ENCODE measurements at regions not wholly inside any gene's neighbourhood (a gene's known extent, or its start where the extent isn't known, plus 50 kb on each side); places are given as distances from the start of the nearest gene placed in this dataset.

- TF ChIP-seq SUZ12 (IDR thresholded peaks at IDR 0.05; ENCODE audit: extremely low read depth, insufficient read depth, insufficient read length) (no peak), YY1 (IDR thresholded peaks at IDR 0.05; ENCODE audit: insufficient read depth, insufficient read length) (no peak), ZNF274 (IDR thresholded peaks at IDR 0.05; ENCODE audit: low read depth, low read length) (no peak)
- H3K36me3 ChIP-seq (ENCODE audit: insufficient read depth, insufficient read length, low read length), result no peaks in the 10 kb centered on the region
These were observed 75.4 kb upstream of the MAP3K1 start for GRCh38 chr5:56739990-56740389.

GRCh38 chr5:56737951-56738606, 77.3 kb upstream of the MAP3K1 start:
- H3K36me3 ChIP-seq (ENCODE audit: insufficient read depth, insufficient read length, low read length), result no peaks in the 10 kb centered on the region
- TF ChIP-seq ZNF274 (IDR thresholded peaks at IDR 0.05; ENCODE audit: low read depth, low read length) (no peak), SUZ12 (IDR thresholded peaks at IDR 0.05; ENCODE audit: extremely low read depth, insufficient read depth, insufficient read length) (no peak), YY1 (IDR thresholded peaks at IDR 0.05; ENCODE audit: insufficient read depth, insufficient read length) (no peak)
- no peaks in the 10 kb centered on the region for H3K27me3 ChIP-seq (ENCODE audit: insufficient read depth, insufficient read length)
- no peak overlapping the region for H3K9ac ChIP-seq (ENCODE audit: insufficient read length, low read depth)
- H3K9me3 ChIP-seq (ENCODE audit: insufficient read depth, low read length), result no peaks in the 10 kb centered on the region
- peaks cover 3% of the 10 kb centered on the region for H3K4me1 ChIP-seq (ENCODE audit: insufficient read depth, insufficient read length)
- DNase-seq (ENCODE audit: low read depth, low spot score), result no peak
- H3K4me3 ChIP-seq (ENCODE audit: insufficient read length, low read depth), result no peak overlapping the region

More at GRCh38 chr5:56739990-56740389, 75.4 kb upstream of the MAP3K1 start:
- Histone ChIP-seq H3K4me1 (ENCODE audit: insufficient read depth, insufficient read length) (no peaks in the 10 kb centered on the region), H3K9me3 (ENCODE audit: insufficient read depth, low read length) (no peaks in the 10 kb centered on the region), H3K9ac (ENCODE audit: insufficient read length, low read depth) (no peak overlapping the region), H3K27me3 (ENCODE audit: insufficient read depth, insufficient read length) (no peaks in the 10 kb centered on the region), H3K4me3 (ENCODE audit: insufficient read length, low read depth) (no peak overlapping the region)
- no peak for DNase-seq (ENCODE audit: low read depth, low spot score)

- Histone ChIP-seq H3K9ac (ENCODE audit: insufficient read length, low read depth) (no peak overlapping the region), H3K4me3 (ENCODE audit: insufficient read length, low read depth) (no peak overlapping the region), H3K36me3 (ENCODE audit: insufficient read depth, insufficient read length, low read length) (no peaks in the 10 kb centered on the region), H3K27me3 (ENCODE audit: insufficient read depth, insufficient read length) (no peaks in the 10 kb centered on the region), H3K4me1 (ENCODE audit: insufficient read depth, insufficient read length) (peaks cover 6% of the 10 kb centered on the region), H3K9me3 (ENCODE audit: insufficient read depth, low read length) (no peaks in the 10 kb centered on the region)
- TF ChIP-seq SUZ12 (IDR thresholded peaks at IDR 0.05; ENCODE audit: extremely low read depth, insufficient read depth, insufficient read length) (no peak), YY1 (IDR thresholded peaks at IDR 0.05; ENCODE audit: insufficient read depth, insufficient read length) (no peak), ZNF274 (IDR thresholded peaks at IDR 0.05; ENCODE audit: low read depth, low read length) (no peak)
- no peak for DNase-seq (ENCODE audit: low read depth, low spot score)
These were observed 78.2 kb upstream of the MAP3K1 start for GRCh38 chr5:56737002-56737621.

- H3K4me3 ChIP-seq (ENCODE audit: insufficient read length, low read depth), result no peak overlapping the region
- no peak overlapping the region for H3K9ac ChIP-seq (ENCODE audit: insufficient read length, low read depth)
- no peaks in the 10 kb centered on the region for H3K27me3 ChIP-seq (ENCODE audit: insufficient read depth, insufficient read length)
- H3K36me3 ChIP-seq (ENCODE audit: insufficient read depth, insufficient read length, low read length), result no peaks in the 10 kb centered on the region
- H3K4me1 ChIP-seq (ENCODE audit: insufficient read depth, insufficient read length), result peaks cover 6% of the 10 kb centered on the region
- TF ChIP-seq ZNF274 (IDR thresholded peaks at IDR 0.05; ENCODE audit: low read depth, low read length) (no peak), SUZ12 (IDR thresholded peaks at IDR 0.05; ENCODE audit: extremely low read depth, insufficient read depth, insufficient read length) (no peak), YY1 (IDR thresholded peaks at IDR 0.05; ENCODE audit: insufficient read depth, insufficient read length) (no peak)
- no peak for DNase-seq (ENCODE audit: low read depth, low spot score)
- no peaks in the 10 kb centered on the region for H3K9me3 ChIP-seq (ENCODE audit: insufficient read depth, low read length)
These were observed 79.3 kb upstream of the MAP3K1 start for GRCh38 chr5:56735849-56736641.

GRCh38 chr5:56734091-56734694, 81.2 kb upstream of the MAP3K1 start:
- no peak for DNase-seq (ENCODE audit: low read depth, low spot score)
- no peaks in the 10 kb centered on the region for H3K27me3 ChIP-seq (ENCODE audit: insufficient read depth, insufficient read length)
- no peak overlapping the region for H3K9ac ChIP-seq (ENCODE audit: insufficient read length, low read depth)
- peaks cover 6% of the 10 kb centered on the region for H3K4me1 ChIP-seq (ENCODE audit: insufficient read depth, insufficient read length)
- H3K36me3 ChIP-seq (ENCODE audit: insufficient read depth, insufficient read length, low read length), result no peaks in the 10 kb centered on the region
- H3K4me3 ChIP-seq (ENCODE audit: insufficient read length, low read depth), result no peak overlapping the region
- no peaks in the 10 kb centered on the region for H3K9me3 ChIP-seq (ENCODE audit: insufficient read depth, low read length)
- no peak for TF ChIP-seq ZNF274 (IDR thresholded peaks at IDR 0.05; ENCODE audit: low read depth, low read length)
- TF ChIP-seq YY1 (IDR thresholded peaks at IDR 0.05; ENCODE audit: insufficient read depth, insufficient read length), result no peak
- no peak for TF ChIP-seq SUZ12 (IDR thresholded peaks at IDR 0.05; ENCODE audit: extremely low read depth, insufficient read depth, insufficient read length)

GRCh38 chr5:56733580-56733979, 81.8 kb upstream of the MAP3K1 start:
- H3K9ac ChIP-seq (ENCODE audit: insufficient read length, low read depth), result no peak overlapping the region
- H3K4me3 ChIP-seq (ENCODE audit: insufficient read length, low read depth), result no peak overlapping the region
- no peak for DNase-seq (ENCODE audit: low read depth, low spot score)
- H3K9me3 ChIP-seq (ENCODE audit: insufficient read depth, low read length), result no peaks in the 10 kb centered on the region
- no peaks in the 10 kb centered on the region for H3K27me3 ChIP-seq (ENCODE audit: insufficient read depth, insufficient read length)
- no peaks in the 10 kb centered on the region for H3K36me3 ChIP-seq (ENCODE audit: insufficient read depth, insufficient read length, low read length)
- peaks cover 6% of the 10 kb centered on the region for H3K4me1 ChIP-seq (ENCODE audit: insufficient read depth, insufficient read length)
- TF ChIP-seq ZNF274 (IDR thresholded peaks at IDR 0.05; ENCODE audit: low read depth, low read length), result no peak
- no peak for TF ChIP-seq YY1 (IDR thresholded peaks at IDR 0.05; ENCODE audit: insufficient read depth, insufficient read length)
- no peak for TF ChIP-seq SUZ12 (IDR thresholded peaks at IDR 0.05; ENCODE audit: extremely low read depth, insufficient read depth, insufficient read length)

Measured in NT2/D1 (cell line).